ENCODE measurements at regions not wholly inside any gene's neighbourhood (a gene's known extent, or its start where the extent isn't known, plus 50 kb on each side); places are given as distances from the start of the nearest gene placed in this dataset.

GRCh38 chr12:30023186-30023585, 239.4 kb upstream of the TMTC1 start:
- TF ChIP-seq EZH2 (IDR thresholded peaks at IDR 0.05; ENCODE audit: low read length): no peak
- TF ChIP-seq CTCF (optimal IDR thresholded peaks at IDR 0.05 in 1 of 3, IDR thresholded peaks at IDR 0.05 in 1 of 3, conservative IDR thresholded peaks at IDR 0.05 in 1 of 3; ENCODE audit: extremely low read depth in 1 of 3, insufficient read depth in 2 of 3, low read length in 3 of 3): no peak

Data from keratinocyte (primary cell).